Ectodermal cell (in vitro differentiated cells): ENCODE measurements at regions not wholly inside any gene's neighbourhood (a gene's known extent, or its start where the extent isn't known, plus 50 kb on each side); places are given as distances from the start of the nearest gene placed in this dataset.
"Not testable (repeated sequence)": the region's sequence is repeated elsewhere in the genome, so short reads cannot be mapped to it uniquely, and the experiment has no call there.

ENCODE experiments used
- H3K27ac ChIP-seq: 2 replicates; pipeline ENCODE4 v1.7.0; 2013; ENCODE audit warnings: mild to moderate bottlenecking, low read depth, low read length; ENCODE audit not compliant: insufficient read depth, poor library complexity, severe bottlenecking
- H3K27me3 ChIP-seq: 2 replicates; pipeline ENCODE4 v1.7.0; 2013; ENCODE audit warnings: mild to moderate bottlenecking, low read length; ENCODE audit not compliant: insufficient read depth, control insufficient read depth, poor library complexity, severe bottlenecking
- H3K36me3 ChIP-seq: one replicate; pipeline ENCODE4 v1.7.0; 2013; ENCODE audit warnings: low read length; ENCODE audit not compliant: control insufficient read depth, insufficient read depth
- H3K4me1 ChIP-seq: one replicate; pipeline ENCODE4 v1.7.0; 2013; ENCODE audit warnings: low read length; ENCODE audit not compliant: control insufficient read depth, insufficient read depth
- H3K4me3 ChIP-seq: 2 replicates; pipeline ENCODE4 v1.7.0; 2013; ENCODE audit warnings: low read depth, low read length, control low read depth; ENCODE audit not compliant: insufficient read depth
- H3K9me3 ChIP-seq: 2 replicates; pipeline ENCODE4 v1.7.0; 2013; ENCODE audit warnings: mild to moderate bottlenecking, low read length, moderate library complexity; ENCODE audit not compliant: control insufficient read depth
- WGBS, 2 experiments: methylation state at CpG; one replicate each; pipeline ENCODE4 v1.1.7; 2013; ENCODE audit warnings: missing lambda C conversion rate in 2 of 2; 5-methylcytosine and 5-hydroxymethylcytosine counted together

DNA sequence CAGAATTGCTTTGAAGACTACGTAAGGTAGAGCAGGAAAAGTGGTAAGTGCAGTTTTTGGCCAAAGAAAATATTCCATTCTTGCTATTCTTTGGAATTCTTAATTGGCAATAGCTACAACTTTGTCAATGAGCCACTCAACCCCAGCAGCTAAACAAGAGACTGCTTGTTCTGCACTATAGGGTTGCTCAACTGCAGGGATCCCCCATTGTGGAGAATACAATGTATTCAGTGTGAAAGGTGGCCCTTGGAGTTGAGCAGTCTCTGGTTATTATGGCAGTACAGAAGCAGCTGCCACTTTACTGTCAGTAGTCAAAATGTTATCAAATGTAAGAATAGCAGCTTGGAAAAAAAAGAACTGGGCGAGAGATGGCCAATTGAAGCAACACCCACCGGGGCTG lies 808.7 kb downstream of the CENPC start:
- no peaks in the 10 kb centered on the region for H3K36me3 ChIP-seq
- no peak overlapping the region for H3K27ac ChIP-seq
- WGBS, 2 experiments = 25 to 47% methylated on average over 2 to 3 of the region's 3 CpGs
- H3K4me1 ChIP-seq = peaks cover 6% of the 10 kb centered on the region
- H3K4me3 ChIP-seq = no peak overlapping the region
- H3K27me3 ChIP-seq = no peaks in the 10 kb centered on the region
- H3K9me3 ChIP-seq = no peaks in the 10 kb centered on the region

- Histone ChIP-seq H3K36me3 (no peaks in the 10 kb centered on the region), H3K9me3 (no peaks in the 10 kb centered on the region), H3K4me3 (no peak overlapping the region), H3K27me3 (no peaks in the 10 kb centered on the region), H3K27ac (no peak overlapping the region), H3K4me1 (no peaks in the 10 kb centered on the region)
- 88 to 97% methylated on average over 2 of the region's 2 CpGs for whole genome bisulfite sequencing, 2 experiments
Observed at GRCh38 chr4:66728280-66728679, 817.0 kb downstream of the CENPC start.

- H3K27ac ChIP-seq, H3K4me3 ChIP-seq, H3K27me3 ChIP-seq, H3K9me3 ChIP-seq, H3K4me1 ChIP-seq, H3K36me3 ChIP-seq: not testable (repeated sequence)
- WGBS, 2 experiments = 96 to 97% methylated on average over 30 of the region's 30 CpGs
Observed at GRCh38 chr4:66712301-66712921, 832.9 kb downstream of the CENPC start.

GRCh38 chr4:66704243-66704642 lies 841.1 kb downstream of the CENPC start:
- WGBS, 2 experiments = no CpG with 5 or more reads among the region's 2 CpGs
- H3K27ac ChIP-seq = no peak overlapping the region
- H3K27me3 ChIP-seq = no peaks in the 10 kb centered on the region
- peaks cover 2% of the 10 kb centered on the region for H3K4me1 ChIP-seq
- H3K9me3 ChIP-seq = no peaks in the 10 kb centered on the region
- no peak overlapping the region for H3K4me3 ChIP-seq
- no peaks in the 10 kb centered on the region for H3K36me3 ChIP-seq

GRCh38 chr4:66694739-66695138 lies 850.6 kb downstream of the CENPC start:
- H3K27ac ChIP-seq = no peak overlapping the region
- H3K36me3 ChIP-seq = no peaks in the 10 kb centered on the region
- H3K27me3 ChIP-seq = no peaks in the 10 kb centered on the region
- H3K4me1 ChIP-seq = no peaks in the 10 kb centered on the region
- 96 to 100% methylated on average over 2 of the region's 3 CpGs for WGBS, 2 experiments
- H3K9me3 ChIP-seq = no peaks in the 10 kb centered on the region
- no peak overlapping the region for H3K4me3 ChIP-seq

DNA sequence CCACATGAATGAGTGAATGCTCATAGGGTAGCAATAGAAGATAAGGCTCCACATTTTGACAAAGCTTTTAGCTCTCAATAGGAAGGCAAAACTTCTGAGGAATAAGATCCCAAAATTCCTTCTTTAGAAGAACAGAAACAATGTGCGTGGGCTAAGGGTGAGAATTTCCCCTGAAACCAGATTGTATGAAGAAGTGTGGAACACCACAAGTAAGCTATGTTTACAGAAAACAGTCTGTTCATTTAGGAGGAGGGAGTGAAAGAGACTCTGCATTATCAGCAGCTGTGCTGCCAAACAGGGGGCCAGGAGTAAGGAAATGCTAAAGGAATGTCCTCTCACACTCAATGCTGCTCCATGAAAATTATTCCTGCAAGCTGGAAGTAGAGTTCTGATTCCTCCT lies 851.6 kb downstream of the CENPC start:
- no peaks in the 10 kb centered on the region for H3K4me1 ChIP-seq
- WGBS, 2 experiments = 81 to 91% methylated on average over 1 of the region's 1 CpG

DNA sequence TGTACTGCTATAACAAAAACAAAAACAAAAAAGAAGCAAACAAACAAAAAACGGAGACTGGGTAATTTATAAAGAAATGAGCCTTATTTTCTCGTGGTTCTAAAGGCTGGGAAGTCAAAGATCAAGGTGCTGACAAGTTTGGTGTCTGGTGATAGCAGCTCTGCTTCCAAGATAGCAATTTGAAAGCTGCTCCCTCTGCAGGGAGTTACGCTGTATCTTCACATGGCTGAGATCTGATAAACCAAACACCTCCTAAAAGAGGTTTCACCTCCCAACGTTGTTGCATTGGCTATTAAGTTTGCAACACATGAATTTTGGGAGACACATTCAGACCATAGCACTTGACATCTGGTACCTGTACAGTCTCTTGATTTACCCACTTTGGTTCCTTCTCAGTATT lies 854.2 kb downstream of the CENPC start:
- Histone ChIP-seq H3K4me1 (no peaks in the 10 kb centered on the region), H3K27ac (no peak overlapping the region), H3K9me3 (no peaks in the 10 kb centered on the region), H3K4me3 (no peak overlapping the region), H3K36me3 (no peaks in the 10 kb centered on the region), H3K27me3 (no peaks in the 10 kb centered on the region)
- WGBS, 2 experiments = 72 to 80% methylated on average over 4 of the region's 4 CpGs

More for the DNA sequence above, 851.6 kb downstream of the CENPC start:
- no peaks in the 10 kb centered on the region for H3K36me3 ChIP-seq
- no peak overlapping the region for H3K4me3 ChIP-seq
- no peak overlapping the region for H3K27ac ChIP-seq
- H3K27me3 ChIP-seq = no peaks in the 10 kb centered on the region
- H3K9me3 ChIP-seq = no peaks in the 10 kb centered on the region

- H3K36me3 ChIP-seq = no peaks in the 10 kb centered on the region
- no peak overlapping the region for H3K4me3 ChIP-seq
- no peak overlapping the region for H3K27ac ChIP-seq
- 72 to 77% methylated on average over 2 to 3 of the region's 3 CpGs for WGBS, 2 experiments
- H3K27me3 ChIP-seq = no peaks in the 10 kb centered on the region
- H3K9me3 ChIP-seq = no peaks in the 10 kb centered on the region
- H3K4me1 ChIP-seq = no peaks in the 10 kb centered on the region
Observed at GRCh38 chr4:66688674-66689073, 856.6 kb downstream of the CENPC start.

- WGBS, 2 experiments = 100% methylated on average over 1 of the region's 2 CpGs; no CpG with 5 or more reads in 1 of the 2 experiments
- no peak overlapping the region for H3K27ac ChIP-seq
- no peaks in the 10 kb centered on the region for H3K36me3 ChIP-seq
- no peaks in the 10 kb centered on the region for H3K4me1 ChIP-seq
- no peaks in the 10 kb centered on the region for H3K9me3 ChIP-seq
- no peaks in the 10 kb centered on the region for H3K27me3 ChIP-seq
- H3K4me3 ChIP-seq = no peak overlapping the region
Observed at GRCh38 chr4:66687459-66687858, 857.8 kb downstream of the CENPC start.

DNA sequence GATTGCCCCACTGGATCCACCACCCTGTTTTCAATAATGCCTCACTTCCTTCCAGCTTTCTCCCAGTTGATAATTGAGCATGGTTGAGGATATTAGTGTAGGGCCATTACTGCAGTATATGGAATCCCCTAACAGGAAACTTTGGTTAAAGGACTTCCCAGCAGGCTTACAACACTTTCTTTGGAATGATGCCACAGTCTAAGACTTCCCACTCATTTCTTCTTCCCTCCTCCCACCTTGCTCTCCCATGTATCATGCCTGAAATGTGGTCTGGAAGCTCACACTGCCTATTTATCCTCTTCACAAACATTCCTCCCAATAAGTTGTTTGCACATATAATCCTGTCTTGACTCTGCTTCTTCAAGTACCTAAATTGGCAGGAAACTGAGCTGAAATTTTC lies 863.3 kb downstream of the CENPC start:
- Histone ChIP-seq H3K27me3 (no peaks in the 10 kb centered on the region), H3K4me3 (no peak overlapping the region), H3K4me1 (no peaks in the 10 kb centered on the region), H3K9me3 (no peaks in the 10 kb centered on the region), H3K36me3 (no peaks in the 10 kb centered on the region), H3K27ac (no peak overlapping the region)

- no peaks in the 10 kb centered on the region for H3K36me3 ChIP-seq
- no peak overlapping the region for H3K27ac ChIP-seq
- H3K9me3 ChIP-seq = no peaks in the 10 kb centered on the region
- no peaks in the 10 kb centered on the region for H3K27me3 ChIP-seq
- no peak overlapping the region for H3K4me3 ChIP-seq
- WGBS, 2 experiments = 90 to 100% methylated on average over 1 of the region's 1 CpG
- no peaks in the 10 kb centered on the region for H3K4me1 ChIP-seq
Observed at GRCh38 chr4:66667249-66667648, 878.1 kb downstream of the CENPC start.
